ENCODE measurements at regions not wholly inside any gene's neighbourhood (a gene's known extent, or its start where the extent isn't known, plus 50 kb on each side); places are given as distances from the start of the nearest gene placed in this dataset.

DNA sequence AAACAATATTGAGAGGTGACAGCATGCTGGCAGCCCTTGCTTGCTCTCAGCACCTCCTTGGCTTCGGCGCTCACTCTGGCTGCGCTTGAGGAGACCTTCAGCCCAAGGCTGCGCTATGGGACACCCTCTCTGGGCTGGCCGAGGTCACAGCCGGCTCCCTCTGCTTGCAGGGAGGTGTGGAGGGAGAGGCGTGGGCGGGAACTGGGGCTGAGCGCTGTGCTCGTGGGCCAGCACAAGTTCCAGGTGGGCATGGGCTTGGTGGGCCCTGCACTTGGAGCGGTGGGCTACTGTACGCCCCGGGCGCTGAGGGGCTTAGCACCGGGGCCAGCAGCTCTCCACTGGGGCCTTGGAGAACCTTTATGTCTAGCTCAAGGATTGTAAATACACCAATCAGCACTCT is 1613.8 kb upstream of the IGFBP7 start:
- no peak for TF ChIP-seq CTCF (IDR thresholded peaks at IDR 0.05; ENCODE audit: low read depth, low read length)
- H3K4me3 ChIP-seq (ENCODE audit: low read depth, low read length) = no peak overlapping the region

DNA sequence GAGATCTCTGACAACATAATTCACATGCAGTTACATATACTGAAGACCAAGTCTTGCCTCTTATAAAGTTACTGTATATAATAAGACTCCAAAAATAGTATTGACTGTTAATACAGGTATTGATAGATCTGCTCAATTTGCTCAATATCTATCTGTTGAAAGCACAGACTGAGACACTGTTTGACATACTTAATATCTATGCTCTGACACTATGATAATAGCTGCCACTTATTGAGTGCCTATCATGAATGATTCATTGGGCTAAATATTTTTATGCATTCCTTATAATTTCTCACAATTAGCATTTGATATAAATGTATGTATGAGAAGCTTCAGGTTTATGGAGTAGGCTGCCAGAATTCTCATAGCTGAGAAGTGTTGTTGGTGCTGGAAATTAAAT is 1600.9 kb upstream of the IGFBP7 start:
- H3K4me3 ChIP-seq (ENCODE audit: low read depth, low read length) = no peak overlapping the region

DNA sequence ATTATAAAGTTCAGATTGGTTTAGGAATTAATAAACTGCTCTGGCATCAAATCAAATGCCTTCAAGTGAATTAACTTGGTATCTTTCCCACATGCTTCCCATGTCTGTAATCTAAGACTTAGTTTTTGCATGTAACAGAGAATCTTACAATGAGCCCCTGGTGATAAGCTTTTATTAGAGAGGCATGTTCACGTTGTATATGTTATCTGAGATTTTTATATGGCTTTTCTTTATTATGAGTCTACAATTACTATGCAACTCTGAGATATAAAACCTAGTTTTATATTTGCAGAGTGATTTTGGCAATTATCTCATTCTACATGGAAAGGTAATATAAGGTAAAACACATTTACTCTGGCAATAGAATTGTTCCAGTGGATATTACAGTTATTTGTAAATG is 1578.4 kb upstream of the IGFBP7 start:
- no peak for TF ChIP-seq CTCF (IDR thresholded peaks at IDR 0.05; ENCODE audit: low read depth, low read length)
- H3K4me3 ChIP-seq (ENCODE audit: low read depth, low read length) = no peak overlapping the region

More for the DNA sequence above, 1600.9 kb upstream of the IGFBP7 start:
- TF ChIP-seq CTCF (IDR thresholded peaks at IDR 0.05; ENCODE audit: low read depth, low read length) = no peak

DNA sequence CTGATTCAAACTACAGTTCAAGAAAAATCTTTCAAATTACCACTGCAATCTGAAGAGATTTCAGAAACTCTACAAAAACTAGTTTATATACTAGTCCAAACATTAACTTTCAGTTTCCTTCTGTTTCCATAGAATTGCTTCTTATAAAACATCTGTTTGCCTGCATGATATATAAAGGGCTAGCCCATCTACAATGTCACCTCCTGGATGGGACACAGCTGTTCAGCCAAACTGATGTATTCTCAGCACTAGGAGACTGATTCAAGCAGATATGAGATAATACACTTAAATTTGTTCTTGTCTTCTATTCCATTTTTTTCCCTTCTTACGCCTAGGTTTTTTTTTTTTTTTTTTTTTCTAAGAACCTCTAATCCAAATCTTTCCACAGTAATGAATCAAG is 1569.7 kb upstream of the IGFBP7 start:
- H3K4me3 ChIP-seq (ENCODE audit: low read depth, low read length) = no peak overlapping the region
- TF ChIP-seq CTCF (IDR thresholded peaks at IDR 0.05; ENCODE audit: low read depth, low read length) = no peak

DNA sequence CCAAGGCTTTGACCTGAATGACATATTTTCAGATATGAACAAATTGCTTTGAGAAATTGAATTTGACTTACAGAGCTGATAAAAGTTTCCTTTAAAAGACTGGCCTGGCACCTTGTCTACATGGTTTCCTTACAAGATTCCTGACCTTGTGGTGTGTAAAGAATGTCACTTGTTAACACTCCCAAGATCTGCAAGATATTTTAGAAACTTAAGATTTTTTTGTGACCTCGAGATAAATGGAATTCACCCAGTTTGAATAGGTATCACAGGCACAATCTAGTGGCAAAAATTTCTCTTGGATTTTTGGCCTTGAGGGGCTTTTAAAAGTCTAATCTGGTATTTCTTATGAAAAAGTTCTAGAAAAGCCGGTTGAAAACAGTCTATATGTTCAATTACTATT is 1568.9 kb upstream of the IGFBP7 start:
- TF ChIP-seq CTCF (IDR thresholded peaks at IDR 0.05; ENCODE audit: low read depth, low read length) = no peak
- H3K4me3 ChIP-seq (ENCODE audit: low read depth, low read length) = no peak overlapping the region

DNA sequence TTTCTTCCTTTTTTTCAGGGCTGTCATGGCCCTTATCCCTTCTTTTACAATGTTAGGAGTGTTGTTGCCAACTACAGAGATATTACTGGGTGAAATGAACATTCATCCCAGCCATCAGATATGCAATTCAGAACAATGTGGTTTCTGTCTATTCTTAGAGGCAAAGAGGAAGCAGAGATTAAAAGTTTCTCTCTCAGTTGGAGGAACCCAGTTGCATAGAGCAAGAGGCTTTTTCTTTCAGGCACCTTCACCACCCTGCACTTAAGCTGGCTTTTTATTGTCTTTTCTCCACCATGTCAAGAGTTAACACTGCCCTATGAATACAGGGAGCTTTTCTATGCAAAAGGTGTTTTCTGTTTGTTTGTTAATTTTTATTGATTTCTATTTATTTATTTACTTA is 1559.6 kb upstream of the IGFBP7 start:
- no peak for TF ChIP-seq CTCF (IDR thresholded peaks at IDR 0.05; ENCODE audit: low read depth, low read length)
- H3K4me3 ChIP-seq (ENCODE audit: low read depth, low read length) = no peak overlapping the region

DNA sequence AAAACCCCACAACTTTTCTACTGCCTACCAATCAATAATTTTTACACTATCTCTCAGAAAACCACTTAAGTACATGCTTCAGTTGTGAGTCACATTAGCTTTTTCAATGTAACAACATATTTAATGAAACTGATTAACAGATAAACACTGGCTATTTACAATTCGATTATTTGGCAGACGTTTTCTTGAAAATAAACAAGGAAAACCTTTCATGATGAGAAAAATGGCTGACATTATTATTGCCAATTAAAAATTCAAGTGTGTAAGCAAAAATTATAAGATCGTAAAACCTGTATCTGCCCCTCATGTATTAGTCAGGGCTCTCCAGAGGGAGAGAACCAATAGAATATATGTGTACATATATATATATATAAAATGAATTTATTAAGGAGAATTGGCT is 1555.5 kb upstream of the IGFBP7 start:
- no peak for TF ChIP-seq CTCF (IDR thresholded peaks at IDR 0.05; ENCODE audit: low read depth, low read length)
- no peak overlapping the region for H3K4me3 ChIP-seq (ENCODE audit: low read depth, low read length)

Data from WI38 (cell line).